ENCODE measurements at regions not wholly inside any gene's neighbourhood (a gene's known extent, or its start where the extent isn't known, plus 50 kb on each side); places are given as distances from the start of the nearest gene placed in this dataset.

GRCh38 chr10:90167174-90168064 is 466.0 kb downstream of the KIF20B start:
- TF ChIP-seq CTCF (IDR thresholded peaks at IDR 0.05) (no peak), POLR2A (IDR thresholded peaks at IDR 0.05) (no peak)
